AG09319 (cell line): ENCODE measurements at regions not wholly inside any gene's neighbourhood (a gene's known extent, or its start where the extent isn't known, plus 50 kb on each side); places are given as distances from the start of the nearest gene placed in this dataset.

Source experiments
- DNase-seq: peaks from one replicate; pipeline ENCODE4 v3.0.0-alpha.2; 2010; ENCODE audit warnings: low read depth; ENCODE audit errors: extremely low read depth
- CTCF ChIP-seq: IDR thresholded peaks from 2 replicates; pipeline ENCODE4 v1.5.1; 2011; ENCODE audit warnings: low read depth, mild to moderate bottlenecking, inconsistent platforms, low read length, moderate library complexity

- DNase-seq = no peak
- no peak for TF ChIP-seq CTCF
These were observed 139.6 kb upstream of the ARHGAP28 start for GRCh38 chr18:6589923-6590322.

GRCh38 chr18:6590326-6590725, 139.2 kb upstream of the ARHGAP28 start:
- no peak for DNase-seq
- TF ChIP-seq CTCF = no peak

GRCh38 chr18:6591491-6591890, 138.0 kb upstream of the ARHGAP28 start:
- TF ChIP-seq CTCF = no peak
- no peak for DNase-seq

GRCh38 chr18:6592522-6592921, 137.0 kb upstream of the ARHGAP28 start:
- TF ChIP-seq CTCF = no peak
- no peak for DNase-seq

GRCh38 chr18:6593142-6593885, 136.2 kb upstream of the ARHGAP28 start:
- no peak for DNase-seq
- no peak for TF ChIP-seq CTCF

GRCh38 chr18:6595666-6596065, 133.8 kb upstream of the ARHGAP28 start:
- DNase-seq = no peak
- TF ChIP-seq CTCF = no peak

- DNase-seq = no peak
- TF ChIP-seq CTCF = no peak
These were observed 130.9 kb upstream of the ARHGAP28 start for GRCh38 chr18:6598657-6599056.
